Ecto neural progenitor cell (in vitro differentiated cells): ENCODE measurements at regions not wholly inside any gene's neighbourhood (a gene's known extent, or its start where the extent isn't known, plus 50 kb on each side); places are given as distances from the start of the nearest gene placed in this dataset.
A peak's percentile ranks its signal among the peaks of the same experiment; 100 is the strongest.
"Not testable (repeated sequence)": the region's sequence is repeated elsewhere in the genome, so short reads cannot be mapped to it uniquely, and the experiment has no call there.

Experiments
- DNase-seq: peaks from one replicate; pipeline ENCODE4 v3.0.0-alpha.2; 2018; ENCODE audit warnings: low spot score

DNA sequence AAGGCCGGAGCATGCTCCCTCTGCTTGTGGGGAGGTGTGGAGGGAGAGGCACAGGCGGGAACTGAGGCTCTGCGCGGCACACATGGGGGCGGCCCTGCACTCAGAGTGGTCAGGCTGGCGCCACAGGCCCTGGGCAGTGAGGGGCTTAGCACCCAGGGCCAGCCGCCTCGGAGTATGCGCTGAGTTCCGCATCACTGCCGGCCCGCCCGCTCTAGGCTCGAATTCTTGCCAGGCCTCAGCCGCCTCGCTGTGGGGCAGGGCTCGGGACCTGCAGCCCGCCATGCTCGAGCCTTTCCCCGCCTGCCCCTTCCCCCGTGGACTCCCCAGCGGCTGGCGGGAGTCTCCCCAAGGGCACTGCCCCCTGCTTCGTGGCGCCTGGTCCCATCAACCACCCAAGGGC lies 905.9 kb downstream of the SPATA31A6 start:
- peak; percentile 18 for DNase-seq

DNA sequence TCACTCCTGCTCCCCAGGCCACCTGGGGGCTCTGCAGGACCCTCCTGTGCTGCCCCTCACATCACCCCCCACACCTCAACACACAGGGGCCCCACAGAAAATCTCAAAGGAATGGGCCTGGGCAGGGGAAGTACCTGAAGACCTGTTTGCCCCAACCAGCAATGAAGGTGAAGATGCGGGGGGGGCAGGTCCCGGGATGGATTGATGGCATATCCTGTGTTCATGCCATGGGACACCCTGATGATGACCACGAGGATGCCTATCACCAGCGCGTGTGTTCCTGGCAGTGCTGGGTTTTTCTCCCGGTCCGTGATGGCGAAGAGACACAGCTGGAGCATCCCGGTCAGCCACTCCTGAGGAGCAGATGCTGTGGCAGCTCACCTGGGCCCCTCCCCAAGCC lies 926.9 kb downstream of the SPATA31A6 start:
- not testable (repeated sequence) for DNase-seq

DNA sequence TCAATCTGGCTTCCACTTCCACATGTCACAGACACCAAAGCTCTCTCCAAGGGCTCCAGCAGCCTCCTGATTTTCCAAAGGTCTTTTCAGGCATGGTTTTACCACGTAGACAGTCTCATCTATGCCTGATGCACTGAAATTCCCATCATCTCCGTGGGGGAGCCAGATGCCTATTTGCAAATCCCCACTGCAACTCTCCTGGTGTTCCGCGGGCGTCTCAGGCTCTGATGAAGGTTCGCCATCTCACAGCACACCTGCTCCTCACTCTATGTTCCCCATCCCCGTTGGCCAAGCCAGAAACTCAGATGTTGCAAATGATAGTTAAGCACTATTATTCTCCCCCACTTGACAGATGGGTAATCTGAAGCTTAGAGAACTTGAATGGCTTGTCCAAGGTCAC lies 929.4 kb downstream of the SPATA31A6 start:
- DNase-seq = not testable (repeated sequence)

DNA sequence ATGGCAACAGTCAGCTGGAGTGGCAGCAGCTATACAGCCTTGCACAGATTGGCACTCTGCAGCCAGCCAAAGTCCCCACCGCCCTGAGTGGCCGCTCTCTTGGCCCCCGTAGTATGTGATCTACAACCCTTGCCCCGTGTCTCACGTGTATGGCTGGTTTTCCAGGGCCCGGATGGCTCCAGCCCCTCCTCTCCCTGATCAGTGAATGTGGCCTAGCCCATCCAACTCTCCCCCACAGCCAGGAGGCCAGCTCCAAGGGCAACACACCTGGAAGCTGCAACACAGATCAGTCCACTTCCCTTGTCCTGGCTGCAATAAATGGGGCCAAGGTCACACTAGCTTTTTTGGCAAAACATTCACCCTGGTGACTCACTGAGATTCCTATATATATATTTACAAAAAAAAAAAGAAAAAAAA lies 932.4 kb downstream of the SPATA31A6 start:
- not testable (repeated sequence) for DNase-seq

DNA sequence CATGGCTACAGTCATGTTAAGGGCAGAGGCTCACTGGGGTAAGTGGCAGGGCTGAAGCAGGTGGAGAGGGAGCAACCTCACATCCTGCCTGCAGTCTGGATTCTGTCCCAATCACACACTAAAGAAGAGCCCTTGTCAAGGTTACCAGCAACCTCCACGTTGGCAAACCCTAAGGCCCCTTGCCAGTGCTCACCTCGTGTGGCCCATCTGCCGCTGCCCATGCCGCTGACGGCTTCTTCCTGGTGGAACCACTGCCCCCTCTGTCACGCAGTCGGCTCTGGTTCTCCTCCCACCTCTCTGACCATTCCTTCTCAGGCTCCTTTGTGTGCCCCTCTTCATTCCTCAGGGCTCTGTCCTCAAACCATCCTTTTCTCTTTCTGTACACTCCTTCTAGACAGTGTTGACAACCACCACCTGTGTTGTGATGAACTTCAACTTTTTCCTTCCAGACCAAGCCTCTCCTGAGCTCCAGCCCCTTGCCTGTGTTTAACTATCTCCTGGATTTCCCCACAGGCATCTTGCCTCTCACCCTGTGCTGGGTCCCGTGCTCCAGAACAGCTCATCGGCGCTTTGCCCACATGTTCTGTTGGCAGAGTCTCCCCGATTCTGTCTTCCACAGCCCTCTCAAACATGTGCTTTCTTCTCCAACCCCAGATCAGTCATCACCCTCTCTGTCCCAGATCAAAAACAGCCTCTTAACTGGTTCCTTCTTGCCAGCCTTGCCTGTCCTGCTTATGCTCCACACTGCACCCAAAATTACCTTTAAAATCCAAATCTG lies 934.8 kb downstream of the SPATA31A6 start:
- not testable (repeated sequence) for DNase-seq

DNA sequence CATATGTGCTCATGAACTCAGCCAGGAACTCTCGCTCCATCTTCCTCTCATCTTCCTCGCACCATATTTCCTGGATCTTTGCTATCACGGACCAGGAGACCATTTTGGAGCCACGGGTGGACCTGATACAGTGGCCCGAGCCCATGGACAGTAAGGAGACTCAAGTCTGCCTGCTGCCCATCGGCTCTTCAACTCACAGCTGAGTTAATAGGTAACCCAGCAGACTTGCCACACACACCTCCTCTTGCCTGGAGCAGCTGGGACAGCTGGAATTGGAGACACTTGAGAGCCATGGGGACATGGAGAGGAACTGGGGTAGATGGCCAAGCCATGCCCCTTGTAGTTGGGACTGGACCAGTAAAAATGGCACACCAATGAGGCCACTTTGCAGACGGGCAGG lies 936.1 kb downstream of the SPATA31A6 start:
- DNase-seq = not testable (repeated sequence)

DNA sequence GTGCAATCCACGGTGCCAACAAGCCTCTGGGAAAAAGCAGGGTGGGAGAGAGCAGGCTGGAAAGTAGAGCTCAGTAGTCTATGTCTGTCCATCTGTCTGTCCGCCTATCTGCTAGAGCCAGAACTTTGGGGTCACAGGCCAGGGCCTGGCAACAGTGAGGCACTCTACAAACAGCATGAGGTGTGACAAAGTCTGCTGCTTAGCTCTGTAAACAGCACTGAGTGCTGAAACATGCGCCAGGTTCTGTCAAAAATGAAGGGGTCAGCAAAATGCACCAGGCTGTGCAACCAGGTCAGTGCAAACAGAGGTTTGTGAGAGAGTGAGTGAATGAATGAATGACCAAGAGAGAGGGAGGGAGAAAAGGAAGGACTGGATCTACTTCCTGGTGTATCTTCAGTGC lies 936.5 kb downstream of the SPATA31A6 start:
- DNase-seq = not testable (repeated sequence)

DNA sequence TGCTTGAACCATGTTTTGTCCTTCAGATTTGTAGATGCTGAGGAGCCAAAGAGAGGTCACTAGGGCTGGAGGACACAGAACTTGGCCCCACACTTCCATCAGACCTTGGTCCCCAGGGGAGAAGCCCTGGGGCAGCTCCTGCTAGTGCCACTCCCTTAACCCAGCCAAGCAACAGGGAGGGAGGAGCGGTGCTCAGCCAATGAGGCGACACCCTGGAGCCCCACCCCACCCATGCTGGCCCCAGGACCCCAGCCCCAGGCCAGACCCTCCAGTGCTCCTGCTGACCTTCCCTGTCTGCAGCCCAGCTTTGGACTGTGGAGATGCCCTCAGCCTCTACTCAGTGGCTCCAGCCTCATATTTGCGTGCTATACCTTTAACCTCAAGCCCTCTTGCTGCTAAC lies 942.4 kb downstream of the SPATA31A6 start:
- DNase-seq = not testable (repeated sequence)

DNA sequence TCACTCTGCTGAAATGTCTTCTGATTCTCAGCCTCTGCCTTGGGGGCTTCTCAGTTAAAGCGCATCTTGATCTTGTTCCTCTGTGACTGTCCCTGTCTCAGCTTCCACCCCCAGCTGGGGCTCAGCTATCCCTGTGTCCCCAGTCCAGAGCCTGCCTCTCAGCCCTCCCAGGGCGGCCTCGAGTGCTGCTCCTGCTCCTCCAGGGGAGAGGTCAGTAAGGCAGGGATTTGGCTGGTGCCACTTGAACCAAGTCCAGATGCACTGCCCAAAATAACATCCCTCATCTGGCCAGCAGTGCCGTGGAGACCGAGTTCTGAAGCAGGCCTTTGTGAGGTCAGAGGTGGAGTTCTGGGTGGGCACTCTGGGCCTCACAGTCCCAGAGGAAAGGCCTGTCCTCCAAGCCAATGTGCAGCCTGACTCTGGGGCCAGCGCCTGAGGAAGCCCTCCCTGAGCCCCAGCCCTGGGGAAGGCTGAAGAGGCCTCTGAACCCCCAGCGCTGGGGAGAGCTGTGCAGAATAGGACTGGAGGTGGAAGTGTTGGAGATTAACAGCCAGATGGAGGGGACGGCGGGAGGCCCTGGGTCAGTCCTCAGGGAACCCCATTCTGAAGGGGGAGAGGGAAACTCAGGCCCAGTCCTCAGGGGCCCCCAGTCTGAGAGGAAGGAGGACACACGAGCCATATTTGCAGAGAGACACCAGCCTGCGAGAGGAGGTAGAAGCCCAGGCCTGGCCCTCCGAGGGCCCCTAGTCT lies 943.7 kb downstream of the SPATA31A6 start:
- not testable (repeated sequence) for DNase-seq

DNA sequence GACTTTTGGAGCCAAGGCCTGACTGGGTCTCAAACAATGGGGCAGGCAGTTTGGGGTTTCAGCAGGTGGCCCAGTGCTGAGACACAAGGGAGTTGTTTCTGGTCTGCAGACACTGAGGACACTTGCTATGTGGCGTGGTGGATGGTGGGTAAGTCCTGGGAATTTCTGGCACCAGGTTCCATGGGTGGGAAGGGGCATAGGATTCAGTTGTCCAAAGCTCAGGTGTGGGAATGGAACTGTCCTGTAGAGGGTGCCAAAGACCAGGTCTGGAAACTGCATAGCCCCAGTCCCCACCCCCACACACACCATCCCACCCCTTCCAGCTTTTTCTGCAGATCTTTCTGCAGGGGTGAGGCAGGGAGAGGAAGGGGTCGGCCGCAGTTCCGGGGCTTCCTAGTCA lies 944.5 kb downstream of the SPATA31A6 start:
- DNase-seq = not testable (repeated sequence)

DNA sequence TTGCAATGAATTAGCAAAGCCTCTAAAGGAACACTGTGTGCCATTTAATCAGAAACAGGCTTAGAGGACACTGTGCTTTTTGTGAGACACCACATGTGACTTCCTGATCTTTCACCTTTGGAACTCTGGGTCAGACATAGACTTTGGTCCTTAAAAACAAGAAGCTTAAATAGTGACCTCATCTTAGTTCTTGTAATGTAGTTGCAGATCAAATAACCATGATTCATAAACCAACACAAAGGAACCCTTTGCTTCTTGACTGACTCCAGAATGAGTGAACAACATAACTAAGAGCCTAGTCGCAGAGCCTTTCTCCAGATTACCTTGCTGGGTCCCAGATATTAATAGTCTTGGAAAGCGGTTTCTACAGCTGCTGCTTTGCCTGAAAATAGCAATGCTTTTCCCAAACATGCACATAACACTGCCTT lies 947.3 kb downstream of the SPATA31A6 start:
- not testable (repeated sequence) for DNase-seq

DNA sequence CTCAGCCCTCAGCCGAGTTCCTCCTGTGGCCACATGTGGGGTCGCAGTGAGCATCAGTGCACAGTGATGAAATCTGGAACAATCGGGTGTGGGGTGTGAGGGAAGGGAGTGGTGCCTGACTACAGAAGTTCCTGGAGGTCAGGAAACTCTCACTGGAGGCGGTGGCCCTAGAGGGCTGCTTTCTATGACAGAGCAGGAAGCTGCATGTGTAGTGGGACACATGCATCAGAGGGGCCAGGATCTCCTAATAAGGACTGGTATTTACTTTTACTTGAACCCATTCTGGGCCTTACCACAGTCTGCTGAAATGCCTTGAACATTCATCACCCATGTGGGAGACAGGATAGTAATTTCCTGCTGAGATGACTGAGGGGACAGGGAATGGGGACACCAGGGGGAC lies 952.0 kb downstream of the SPATA31A6 start:
- not testable (repeated sequence) for DNase-seq

DNA sequence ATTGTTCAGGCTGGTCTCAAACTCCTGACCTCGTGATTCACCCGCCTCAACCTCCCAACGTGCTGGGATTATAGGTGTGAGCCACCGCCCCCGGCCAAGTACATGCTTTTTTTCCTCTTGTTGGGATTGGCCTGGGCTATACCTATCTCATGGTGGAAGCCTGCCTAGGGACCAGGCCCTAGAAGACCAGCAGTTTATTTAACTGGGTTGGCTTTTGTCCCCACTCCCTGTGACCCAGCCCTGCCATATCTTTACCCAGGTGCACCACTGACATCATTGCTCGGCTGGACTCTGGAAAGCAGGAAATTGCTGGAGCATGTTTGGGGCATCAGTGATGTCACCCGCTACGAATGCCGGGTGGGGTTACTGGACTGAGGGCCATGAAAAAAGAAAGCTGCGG lies 955.5 kb downstream of the SPATA31A6 start:
- DNase-seq = not testable (repeated sequence)

DNA sequence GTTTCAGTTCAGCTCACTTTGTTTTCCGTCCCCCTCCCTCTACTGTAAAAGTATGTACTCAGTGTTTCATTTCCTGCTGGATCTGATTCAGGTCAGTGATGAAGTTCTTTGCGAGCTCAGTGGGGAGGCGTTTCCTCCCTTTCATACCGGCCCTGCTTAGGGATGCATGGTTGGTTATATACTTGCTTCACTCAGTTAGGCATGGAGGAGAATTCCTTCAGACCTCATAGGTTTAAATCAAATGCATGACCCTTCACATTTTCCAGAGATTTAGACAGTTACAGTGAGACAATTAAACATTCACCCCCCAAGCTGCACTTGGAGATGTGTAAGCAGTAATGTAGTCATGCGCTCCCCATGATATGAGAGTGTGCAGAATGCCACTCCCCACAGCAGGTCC lies 955.9 kb downstream of the SPATA31A6 start:
- DNase-seq = not testable (repeated sequence)

DNA sequence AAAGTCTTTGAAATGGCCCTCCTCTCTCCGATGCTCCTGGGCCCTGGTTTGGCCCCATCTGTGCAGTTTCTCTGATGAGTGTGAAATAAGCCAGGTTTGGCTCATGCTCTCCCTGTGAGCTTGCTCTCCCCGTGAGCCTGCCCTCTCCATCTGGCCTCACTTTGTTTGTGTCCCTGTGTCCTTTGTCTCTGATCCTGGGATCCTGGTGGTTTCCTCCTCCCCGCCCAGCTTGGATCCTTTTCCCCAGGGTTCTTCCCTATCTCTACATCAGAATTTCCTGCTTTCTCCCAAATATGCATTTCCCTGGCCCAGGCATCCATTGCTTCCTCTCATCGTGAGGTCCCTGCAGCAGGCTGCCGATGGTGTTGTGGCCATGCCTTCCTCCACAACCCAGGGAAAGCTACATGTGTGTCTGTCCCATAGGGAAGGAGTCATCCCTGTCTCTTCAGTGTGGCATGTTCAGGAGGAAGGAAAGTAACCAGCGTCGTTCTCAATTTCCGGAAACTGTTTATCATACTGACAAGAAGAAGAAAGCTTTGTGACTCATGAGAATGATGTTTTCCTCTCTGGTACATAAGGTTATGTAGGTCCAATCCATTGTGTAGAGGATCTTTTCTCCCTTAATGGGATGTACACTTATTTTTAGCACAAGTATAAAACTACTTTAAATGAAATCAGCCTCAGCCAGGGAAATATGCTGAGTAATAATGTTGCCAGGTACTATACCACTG lies 956.6 kb downstream of the SPATA31A6 start:
- DNase-seq = not testable (repeated sequence)
